WTC11 (cell line): ENCODE measurements at regions not wholly inside any gene's neighbourhood (a gene's known extent, or its start where the extent isn't known, plus 50 kb on each side); places are given as distances from the start of the nearest gene placed in this dataset.

Source experiments
- ATAC-seq: fragments of 200-7000 bp; cut with Tn5 transposase; 2 replicates; pipeline ENCODE4 v1.10.0; 2021; ENCODE audit warnings: mild to moderate bottlenecking, moderate library complexity
- CTCF ChIA-PET: fragments of 300-600 bp; sonication (Branson Sonifier 250); formaldehyde crosslinking; loops from one replicate; lab custom pipeline; 2021; ENCODE audit warnings: antibody characterized with exemption; lab: Charles Lee
- POLR2A ChIA-PET: fragments of 350-600 bp; sonication (Branson Sonifier 250); formaldehyde crosslinking; loops from one replicate; lab custom pipeline; 2021; ENCODE audit warnings: antibody characterized with exemption; lab: Charles Lee
- DNase-seq: peaks from one replicate; pipeline ENCODE4 v3.0.0; 2021; ENCODE audit warnings: low spot score
- H3K27ac Mint-ChIP-seq: 2 replicates; pipeline ENCODE4 v1.8.0; 2021; ENCODE audit warnings: mixed read lengths
- H3K27me3 Mint-ChIP-seq: 2 replicates; pipeline ENCODE4 v1.8.0; 2021; ENCODE audit warnings: low read depth, mild to moderate bottlenecking, moderate library complexity, mixed read lengths
- H3K36me3 Mint-ChIP-seq: 2 replicates; pipeline ENCODE4 v1.8.0; 2021; ENCODE audit warnings: mixed read lengths
- H3K4me1 Mint-ChIP-seq: 2 replicates; pipeline ENCODE4 v1.8.0; 2022; ENCODE audit warnings: mixed read lengths
- H3K4me3 Mint-ChIP-seq: 2 replicates; pipeline ENCODE4 v1.8.0; 2021; ENCODE audit warnings: mild to moderate bottlenecking, moderate library complexity, mixed read lengths
- H3K9me3 Mint-ChIP-seq: 2 replicates; pipeline ENCODE4 v1.8.0; 2021; ENCODE audit warnings: mixed read lengths
- ATF3 ChIP-seq: sonication (generic); formaldehyde crosslinking; conservative IDR thresholded peaks from 2 replicates; pipeline ENCODE4 v1.8.1; 2022; ENCODE audit warnings: mild to moderate bottlenecking, missing genetic modification reagents
- CREB1 ChIP-seq: sonication (generic); formaldehyde crosslinking; IDR thresholded peaks from 2 replicates; pipeline ENCODE4 v1.8.0; 2023; ENCODE audit warnings: mild to moderate bottlenecking, missing genetic modification reagents
- ESRRA ChIP-seq: sonication (generic); formaldehyde crosslinking; IDR thresholded peaks from 2 replicates; pipeline ENCODE4 v1.8.1; 2022; ENCODE audit warnings: mild to moderate bottlenecking, missing genetic modification reagents, borderline replicate concordance
- FOXK1 ChIP-seq: sonication (generic); formaldehyde crosslinking; IDR thresholded peaks from 2 replicates; pipeline ENCODE4 v1.8.0; 2022; ENCODE audit warnings: mild to moderate bottlenecking, moderate library complexity, missing genetic modification reagents
- FOXP4 ChIP-seq: sonication (generic); formaldehyde crosslinking; IDR thresholded peaks from 2 replicates; pipeline ENCODE4 v1.8.0; 2022; ENCODE audit warnings: mild to moderate bottlenecking, missing genetic modification reagents
- IRF1 ChIP-seq: sonication (generic); formaldehyde crosslinking; IDR thresholded peaks from 2 replicates; pipeline ENCODE4 v1.8.0; 2023; ENCODE audit warnings: missing genetic modification reagents
- MAX ChIP-seq: sonication (generic); formaldehyde crosslinking; IDR thresholded peaks from 2 replicates; pipeline ENCODE4 v1.8.0; 2022; ENCODE audit warnings: mild to moderate bottlenecking, missing genetic modification reagents
- NR1H2 ChIP-seq: sonication (generic); formaldehyde crosslinking; IDR thresholded peaks from 2 replicates; pipeline ENCODE4 v1.9.0; 2021; ENCODE audit warnings: mild to moderate bottlenecking, moderate library complexity, missing genetic modification reagents
- OVOL2 ChIP-seq: fragments of 250-450 bp; sonication (Bioruptor Pico); IDR thresholded peaks from 2 replicates; pipeline ENCODE4 v1.9.0; 2021; ENCODE audit warnings: mild to moderate bottlenecking, borderline replicate concordance
- PREB ChIP-seq: sonication (generic); formaldehyde crosslinking; IDR thresholded peaks from 2 replicates; pipeline ENCODE4 v1.8.1; 2022; ENCODE audit warnings: mild to moderate bottlenecking, missing genetic modification reagents, moderate library complexity, borderline replicate concordance
- SMAD4 ChIP-seq: sonication (generic); formaldehyde crosslinking; IDR thresholded peaks from 2 replicates; pipeline ENCODE4 v1.8.0; 2022; ENCODE audit warnings: mild to moderate bottlenecking, missing genetic modification reagents
- TCF7 ChIP-seq: sonication (generic); formaldehyde crosslinking; IDR thresholded peaks from 2 replicates; pipeline ENCODE4 v1.8.0; 2022; ENCODE audit warnings: mild to moderate bottlenecking, low read depth, missing genetic modification reagents, moderate library complexity
- ZBTB21 ChIP-seq: sonication (generic); formaldehyde crosslinking; IDR thresholded peaks from 2 replicates; pipeline ENCODE4 v1.8.1; 2023; ENCODE audit warnings: mild to moderate bottlenecking, missing genetic modification reagents, borderline replicate concordance
- ZBTB43 ChIP-seq: sonication (generic); formaldehyde crosslinking; IDR thresholded peaks from 2 replicates; pipeline ENCODE4 v1.8.1; 2023; ENCODE audit warnings: mild to moderate bottlenecking, missing genetic modification reagents
- ZNF232 ChIP-seq: sonication (generic); formaldehyde crosslinking; IDR thresholded peaks from 2 replicates; pipeline ENCODE4 v1.8.0; 2022; ENCODE audit warnings: mild to moderate bottlenecking, missing genetic modification reagents
- ZNF263 ChIP-seq: sonication (generic); formaldehyde crosslinking; IDR thresholded peaks from 2 replicates; pipeline ENCODE4 v1.8.1; 2022; ENCODE audit warnings: low read depth, mild to moderate bottlenecking, moderate library complexity, missing genetic modification reagents
- ZNF317 ChIP-seq: sonication (generic); formaldehyde crosslinking; IDR thresholded peaks from 2 replicates; pipeline ENCODE4 v1.8.1; 2023; ENCODE audit warnings: low read depth, mild to moderate bottlenecking, moderate library complexity, missing genetic modification reagents, borderline replicate concordance
- ZNF423 ChIP-seq: fragments of 250-450 bp; sonication (Bioruptor Pico); IDR thresholded peaks from 2 replicates; pipeline ENCODE4 v2.1.2; 2022; ENCODE audit warnings: mild to moderate bottlenecking, moderate library complexity
- ZNF425 ChIP-seq: fragments of 250-450 bp; sonication (Bioruptor Pico); conservative IDR thresholded peaks from 2 replicates; pipeline ENCODE4 v1.9.0; 2021; ENCODE audit warnings: mild to moderate bottlenecking
- ZNF512 ChIP-seq: sonication (generic); formaldehyde crosslinking; IDR thresholded peaks from 2 replicates; pipeline ENCODE4 v1.8.1; 2022; ENCODE audit warnings: missing genetic modification reagents, borderline replicate concordance
- ZNF532 ChIP-seq: fragments of 250-450 bp; sonication (Bioruptor Pico); IDR thresholded peaks from 2 replicates; pipeline ENCODE4 v1.9.0; 2021; ENCODE audit warnings: mild to moderate bottlenecking, borderline replicate concordance

- TF ChIP-seq ZNF512 (CRISPR knock-in tag) (no peak), TCF7 (CRISPR knock-in tag) (no peak)
These were observed 126.7 kb upstream of the AMOT start (continued) for GRCh38 chrX:112967341-112967740.

GRCh38 chrX:112961981-112962380 lies 121.3 kb upstream of the AMOT start:
- Mint-ChIP-seq H3K9me3 (no peaks in the 10 kb centered on the region), H3K4me1 (peaks cover under 1% of the 10 kb centered on the region; the same call in 1 of the 2 replicates), H3K27ac (no peak overlapping the region)
- ATAC-seq = no peak
- POLR2A ChIA-PET = no interaction called here
- TF ChIP-seq ZNF423 (CRISPR knock-in tag) = no peak
- TF ChIP-seq ZBTB43 (CRISPR knock-in tag) = no peak
- no peak for TF ChIP-seq ESRRA
- TF ChIP-seq MAX (CRISPR knock-in tag) = no peak
- no peak for TF ChIP-seq FOXP4
- TF ChIP-seq ATF3 (CRISPR knock-in tag) = no peak
- no peak for TF ChIP-seq ZNF232 (CRISPR knock-in tag)
- no peak for TF ChIP-seq CREB1 (CRISPR knock-in tag)
- no peak for TF ChIP-seq NR1H2 (CRISPR knock-in tag)
- no peak for TF ChIP-seq ZNF263 (CRISPR knock-in tag)
- TF ChIP-seq IRF1 (CRISPR knock-in tag) = no peak
- no peak for TF ChIP-seq SMAD4 (CRISPR knock-in tag)
- no peak for TF ChIP-seq OVOL2 (CRISPR knock-in tag)
- no peak for TF ChIP-seq ZNF532
- no peak for TF ChIP-seq PREB
- TF ChIP-seq ZNF317 = no peak
- TF ChIP-seq ZNF425 (CRISPR knock-in tag) = no peak
- TF ChIP-seq FOXK1 (CRISPR knock-in tag) = no peak
- no peak for TF ChIP-seq ZBTB21
- TF ChIP-seq, all 79 proteins: peak for 0
- DNase-seq = no peak
- CTCF ChIA-PET = no interaction called here
- Mint-ChIP-seq H3K4me3 (no peak overlapping the region), H3K27me3 (no peaks in the 10 kb centered on the region), H3K36me3 (no peaks in the 10 kb centered on the region)
